ENCODE measurements at regions not wholly inside any gene's neighbourhood (a gene's known extent, or its start where the extent isn't known, plus 50 kb on each side); places are given as distances from the start of the nearest gene placed in this dataset.
"Not testable (repeated sequence)": the region's sequence is repeated elsewhere in the genome, so short reads cannot be mapped to it uniquely, and the experiment has no call there.

DNA sequence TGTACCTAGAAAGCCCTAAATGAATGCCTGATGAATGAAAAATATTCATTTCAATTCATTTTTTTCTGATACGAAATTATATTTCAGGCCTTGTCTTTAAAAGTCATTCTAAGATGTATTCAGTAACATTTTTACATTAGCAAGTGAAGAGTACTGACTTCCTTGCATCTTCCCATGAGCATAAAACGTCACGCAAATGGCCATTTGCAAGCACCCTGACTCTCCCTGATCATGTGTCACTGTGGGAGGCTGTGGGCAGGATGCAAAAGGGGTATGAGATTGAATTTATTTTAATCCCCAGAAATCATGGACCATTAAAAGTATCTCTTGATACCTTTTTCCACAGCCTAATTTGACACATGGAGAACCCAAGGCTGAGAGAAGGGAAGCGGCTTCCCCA is 105.0 kb downstream of the BDH1 start:
- no peaks in the 10 kb centered on the region for H3K9me2 ChIP-seq (ENCODE audit: insufficient read depth, low read length)

DNA sequence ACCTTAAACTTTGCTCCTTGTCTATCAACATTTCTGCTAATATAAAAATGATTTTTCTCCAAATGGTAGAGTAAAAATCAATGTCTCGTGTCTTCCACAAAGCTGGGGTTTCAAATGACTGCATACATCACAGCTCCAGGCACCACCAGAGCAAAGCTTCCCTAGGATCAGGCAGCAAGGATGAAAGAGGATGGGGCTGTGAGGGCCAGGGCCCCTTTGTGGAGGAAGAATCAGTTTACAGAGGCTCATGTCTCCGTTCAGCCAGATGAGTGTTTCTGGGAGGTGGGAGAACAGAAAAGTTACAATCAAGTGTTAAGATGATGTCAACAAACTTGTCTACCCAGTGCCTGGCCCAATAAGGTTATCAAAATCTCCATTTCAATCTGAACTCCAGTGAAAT is 105.5 kb downstream of the BDH1 start:
- no peak overlapping the region for H2AFZ ChIP-seq (ENCODE audit: low read length)
- H3K9me2 ChIP-seq (ENCODE audit: insufficient read depth, low read length): no peaks in the 10 kb centered on the region
- H3K36me3 ChIP-seq (ENCODE audit: insufficient read depth, low read length): no peaks in the 10 kb centered on the region
- ChIA-PET POLR2A (no interaction called here), CTCF (ENCODE audit: unreplicated experiment) (no interaction called here)
- no peaks in the 10 kb centered on the region for H3K4me1 ChIP-seq (ENCODE audit: insufficient read depth, low read length, poor library complexity, severe bottlenecking)
- H3K79me2 ChIP-seq (ENCODE audit: insufficient read depth, low read depth, low read length): no peaks in the 10 kb centered on the region
- DNase-seq (ENCODE audit: low spot score): no peak
- no peak overlapping the region for H3K4me3 ChIP-seq (ENCODE audit: low read depth, low read length, poor library complexity, severe bottlenecking)
- no peaks in the 10 kb centered on the region for H3K9me3 ChIP-seq (ENCODE audit: low read length)
- TF ChIP-seq, protein P1, sequence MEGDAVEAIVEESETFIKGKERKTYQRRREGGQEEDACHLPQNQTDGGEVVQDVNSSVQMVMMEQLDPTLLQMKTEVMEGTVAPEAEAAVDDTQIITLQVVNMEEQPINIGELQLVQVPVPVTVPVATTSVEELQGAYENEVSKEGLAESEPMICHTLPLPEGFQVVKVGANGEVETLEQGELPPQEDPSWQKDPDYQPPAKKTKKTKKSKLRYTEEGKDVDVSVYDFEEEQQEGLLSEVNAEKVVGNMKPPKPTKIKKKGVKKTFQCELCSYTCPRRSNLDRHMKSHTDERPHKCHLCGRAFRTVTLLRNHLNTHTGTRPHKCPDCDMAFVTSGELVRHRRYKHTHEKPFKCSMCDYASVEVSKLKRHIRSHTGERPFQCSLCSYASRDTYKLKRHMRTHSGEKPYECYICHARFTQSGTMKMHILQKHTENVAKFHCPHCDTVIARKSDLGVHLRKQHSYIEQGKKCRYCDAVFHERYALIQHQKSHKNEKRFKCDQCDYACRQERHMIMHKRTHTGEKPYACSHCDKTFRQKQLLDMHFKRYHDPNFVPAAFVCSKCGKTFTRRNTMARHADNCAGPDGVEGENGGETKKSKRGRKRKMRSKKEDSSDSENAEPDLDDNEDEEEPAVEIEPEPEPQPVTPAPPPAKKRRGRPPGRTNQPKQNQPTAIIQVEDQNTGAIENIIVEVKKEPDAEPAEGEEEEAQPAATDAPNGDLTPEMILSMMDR (conservative IDR thresholded peaks at IDR 0.05; ENCODE audit: low read length): no peak
- no peak for TF ChIP-seq EZH2phosphoT487 (IDR thresholded peaks at IDR 0.05; ENCODE audit: borderline replicate concordance, low read depth, low read length)
- intact Hi-C loops (cut with micrococcal nuclease; ENCODE audit: unreplicated experiment): no loop called here
- BruUV-seq (replicated peaks): no TSS peak
- H4K20me1 ChIP-seq (ENCODE audit: insufficient read depth, low read length): no peaks in the 10 kb centered on the region
- no peak overlapping the region for H3K4me2 ChIP-seq (ENCODE audit: low read length)
- no peak overlapping the region for H3K27ac ChIP-seq (ENCODE audit: low read depth, low read length, poor library complexity, severe bottlenecking)

More for the DNA sequence above, 105.0 kb downstream of the BDH1 start:
- POLR2A ChIA-PET: no interaction called here
- Histone ChIP-seq H3K4me1 (ENCODE audit: insufficient read depth, low read length, poor library complexity, severe bottlenecking) (no peaks in the 10 kb centered on the region), H3K27ac (ENCODE audit: low read depth, low read length, poor library complexity, severe bottlenecking) (no peak overlapping the region), H2AFZ (ENCODE audit: low read length) (no peak overlapping the region), H3K4me3 (ENCODE audit: low read depth, low read length, poor library complexity, severe bottlenecking) (no peak overlapping the region), H3K9me3 (ENCODE audit: low read length) (no peaks in the 10 kb centered on the region), H3K79me2 (ENCODE audit: insufficient read depth, low read depth, low read length) (no peaks in the 10 kb centered on the region), H3K36me3 (ENCODE audit: insufficient read depth, low read length) (no peaks in the 10 kb centered on the region), H3K4me2 (ENCODE audit: low read length) (no peak overlapping the region), H4K20me1 (ENCODE audit: insufficient read depth, low read length) (no peaks in the 10 kb centered on the region)
- BruUV-seq (replicated peaks): no TSS peak
- no peak for DNase-seq (ENCODE audit: low spot score)
- intact Hi-C loops (cut with micrococcal nuclease; ENCODE audit: unreplicated experiment): no loop called here
- CTCF ChIA-PET (ENCODE audit: unreplicated experiment): no interaction called here
- no peak for TF ChIP-seq EZH2phosphoT487 (IDR thresholded peaks at IDR 0.05; ENCODE audit: borderline replicate concordance, low read depth, low read length)
- TF ChIP-seq, protein P1 (conservative IDR thresholded peaks at IDR 0.05; ENCODE audit: low read length): no peak

DNA sequence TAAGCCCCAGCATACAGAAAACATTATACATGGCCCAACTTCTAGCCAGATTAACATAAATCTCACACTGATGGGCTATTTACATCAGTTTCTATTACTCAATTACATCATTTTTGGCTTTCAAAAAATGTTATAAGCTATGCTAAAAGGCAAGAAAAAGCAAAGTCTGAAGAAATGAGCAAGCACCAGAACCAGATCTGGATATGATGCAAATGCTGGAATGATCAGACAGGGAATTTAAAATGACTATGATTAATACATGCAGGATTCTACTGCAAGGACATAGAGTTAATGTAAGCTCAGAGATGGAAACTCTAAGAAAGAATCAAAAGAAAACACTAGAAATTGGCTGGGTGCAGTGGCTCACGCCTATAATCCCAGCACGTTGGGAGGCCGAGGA is 106.6 kb downstream of the BDH1 start:
- DNase-seq (ENCODE audit: low spot score); H3K4me2 ChIP-seq (ENCODE audit: low read length); H3K9me3 ChIP-seq (ENCODE audit: low read length); H3K9me2 ChIP-seq (ENCODE audit: insufficient read depth, low read length); H2AFZ ChIP-seq (ENCODE audit: low read length); H4K20me1 ChIP-seq (ENCODE audit: insufficient read depth, low read length); H3K79me2 ChIP-seq (ENCODE audit: insufficient read depth, low read depth, low read length); H3K4me3 ChIP-seq (ENCODE audit: low read depth, low read length, poor library complexity, severe bottlenecking); POLR2A ChIA-PET; H3K27ac ChIP-seq (ENCODE audit: low read depth, low read length, poor library complexity, severe bottlenecking); CTCF ChIA-PET (ENCODE audit: unreplicated experiment); intact Hi-C loops (cut with micrococcal nuclease; ENCODE audit: unreplicated experiment); BruUV-seq (replicated peaks); H3K4me1 ChIP-seq (ENCODE audit: insufficient read depth, low read length, poor library complexity, severe bottlenecking); H3K36me3 ChIP-seq (ENCODE audit: insufficient read depth, low read length): not testable (repeated sequence)

DNA sequence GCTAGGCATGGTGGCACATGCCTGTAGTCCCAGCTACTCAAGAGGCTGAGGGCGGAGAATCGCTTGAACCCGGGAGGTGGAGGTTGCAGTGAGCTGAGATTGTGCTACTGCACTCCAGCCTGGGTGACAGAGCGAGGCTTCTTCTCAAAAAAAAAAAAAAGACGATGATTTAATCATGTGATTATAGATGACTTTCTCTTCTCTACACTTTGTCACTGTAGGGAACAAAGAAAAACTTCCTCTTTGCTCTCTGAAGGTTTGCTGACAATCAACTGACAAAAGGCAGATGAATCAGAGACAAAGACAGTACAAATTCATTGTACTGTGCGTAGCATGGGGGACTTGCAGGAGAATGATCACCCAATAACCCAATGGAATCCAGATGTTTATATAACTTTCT is 108.0 kb downstream of the BDH1 start:
- H3K27ac ChIP-seq (ENCODE audit: low read depth, low read length, poor library complexity, severe bottlenecking); H3K4me3 ChIP-seq (ENCODE audit: low read depth, low read length, poor library complexity, severe bottlenecking); H2AFZ ChIP-seq (ENCODE audit: low read length); H3K9me2 ChIP-seq (ENCODE audit: insufficient read depth, low read length); H3K79me2 ChIP-seq (ENCODE audit: insufficient read depth, low read depth, low read length); CTCF ChIA-PET (ENCODE audit: unreplicated experiment); H3K36me3 ChIP-seq (ENCODE audit: insufficient read depth, low read length); H3K9me3 ChIP-seq (ENCODE audit: low read length); H4K20me1 ChIP-seq (ENCODE audit: insufficient read depth, low read length); H3K4me2 ChIP-seq (ENCODE audit: low read length); H3K4me1 ChIP-seq (ENCODE audit: insufficient read depth, low read length, poor library complexity, severe bottlenecking); DNase-seq (ENCODE audit: low spot score); BruUV-seq (replicated peaks): not testable (repeated sequence)
- intact Hi-C loops (cut with micrococcal nuclease; ENCODE audit: unreplicated experiment): loop anchor here (2.0 kb wide), 1 partner anchor 229 kb away; no protein-coding TSS in a partner anchor
- POLR2A ChIA-PET: interaction anchor here (0.7 kb wide), 1 partner anchor 23 kb away, joined by 3 read pairs; no protein-coding TSS in a partner anchor
